B cell (primary cell): ENCODE measurements at regions not wholly inside any gene's neighbourhood (a gene's known extent, or its start where the extent isn't known, plus 50 kb on each side); places are given as distances from the start of the nearest gene placed in this dataset.

Experiments
- CTCF ChIP-seq: fragments of 200-600 bp; IDR thresholded peaks from one replicate; pipeline ENCODE4 v1.8.0; 2022; ENCODE audit warnings: antibody characterized with exemption, mild to moderate bottlenecking
- EZH2 ChIP-seq: IDR thresholded peaks from 2 replicates; pipeline ENCODE4 v1.6.1; 2012; ENCODE audit warnings: borderline replicate concordance, low read depth, mild to moderate bottlenecking, moderate library complexity, low read length; ENCODE audit not compliant: insufficient read depth, poor library complexity, severe bottlenecking

DNA sequence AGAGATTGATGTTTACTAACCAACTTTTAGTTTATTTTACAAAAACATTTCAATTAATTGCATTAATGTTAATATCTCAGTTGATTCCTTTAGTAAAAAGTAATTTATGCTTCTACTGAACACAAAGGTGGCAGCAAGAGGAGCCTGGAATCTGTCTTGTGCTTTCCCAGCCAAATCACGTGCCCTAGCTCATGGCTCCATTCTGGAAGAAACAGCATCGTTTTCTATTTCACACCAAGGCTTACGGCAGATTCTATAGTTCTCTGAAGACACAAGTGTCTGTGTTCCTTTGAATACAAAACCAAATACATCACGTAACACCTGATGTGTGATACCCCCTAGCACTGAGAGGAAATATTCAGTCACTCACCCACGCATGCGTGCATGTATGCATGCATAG, 346.1 kb upstream of the MIR17HG start:
- no peak for TF ChIP-seq CTCF
- no peak for TF ChIP-seq EZH2
